ENCODE measurements at regions not wholly inside any gene's neighbourhood (a gene's known extent, or its start where the extent isn't known, plus 50 kb on each side); places are given as distances from the start of the nearest gene placed in this dataset.

DNA sequence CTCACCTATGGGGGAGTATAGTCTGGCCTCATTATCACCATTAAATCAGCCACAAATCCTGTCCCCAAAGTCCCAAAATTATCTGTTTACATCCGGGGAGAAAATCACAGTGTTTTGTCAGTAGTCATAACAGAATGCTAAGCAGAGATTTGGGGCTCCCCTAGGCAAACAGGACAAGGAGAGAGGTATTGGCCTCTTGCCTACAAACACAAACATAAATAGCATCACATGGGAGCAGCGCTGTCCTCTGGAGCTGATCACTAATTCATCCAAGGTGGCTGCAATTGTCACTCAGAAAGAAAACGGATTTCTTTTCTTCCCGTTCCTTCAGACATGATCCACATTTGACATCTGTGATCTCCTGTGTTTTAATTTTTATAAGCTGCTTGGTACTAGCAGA lies 1028.1 kb downstream of the NTRK3 start:
- H3K4me3 ChIP-seq (ENCODE audit: low read depth, low read length), result no peak overlapping the region
- TF ChIP-seq, protein P1, sequence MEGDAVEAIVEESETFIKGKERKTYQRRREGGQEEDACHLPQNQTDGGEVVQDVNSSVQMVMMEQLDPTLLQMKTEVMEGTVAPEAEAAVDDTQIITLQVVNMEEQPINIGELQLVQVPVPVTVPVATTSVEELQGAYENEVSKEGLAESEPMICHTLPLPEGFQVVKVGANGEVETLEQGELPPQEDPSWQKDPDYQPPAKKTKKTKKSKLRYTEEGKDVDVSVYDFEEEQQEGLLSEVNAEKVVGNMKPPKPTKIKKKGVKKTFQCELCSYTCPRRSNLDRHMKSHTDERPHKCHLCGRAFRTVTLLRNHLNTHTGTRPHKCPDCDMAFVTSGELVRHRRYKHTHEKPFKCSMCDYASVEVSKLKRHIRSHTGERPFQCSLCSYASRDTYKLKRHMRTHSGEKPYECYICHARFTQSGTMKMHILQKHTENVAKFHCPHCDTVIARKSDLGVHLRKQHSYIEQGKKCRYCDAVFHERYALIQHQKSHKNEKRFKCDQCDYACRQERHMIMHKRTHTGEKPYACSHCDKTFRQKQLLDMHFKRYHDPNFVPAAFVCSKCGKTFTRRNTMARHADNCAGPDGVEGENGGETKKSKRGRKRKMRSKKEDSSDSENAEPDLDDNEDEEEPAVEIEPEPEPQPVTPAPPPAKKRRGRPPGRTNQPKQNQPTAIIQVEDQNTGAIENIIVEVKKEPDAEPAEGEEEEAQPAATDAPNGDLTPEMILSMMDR (IDR thresholded peaks at IDR 0.05; ENCODE audit: control insufficient read depth, extremely low read depth, insufficient read depth), result no peak
- DNase-seq (ENCODE audit: low read depth), result no peak

DNA sequence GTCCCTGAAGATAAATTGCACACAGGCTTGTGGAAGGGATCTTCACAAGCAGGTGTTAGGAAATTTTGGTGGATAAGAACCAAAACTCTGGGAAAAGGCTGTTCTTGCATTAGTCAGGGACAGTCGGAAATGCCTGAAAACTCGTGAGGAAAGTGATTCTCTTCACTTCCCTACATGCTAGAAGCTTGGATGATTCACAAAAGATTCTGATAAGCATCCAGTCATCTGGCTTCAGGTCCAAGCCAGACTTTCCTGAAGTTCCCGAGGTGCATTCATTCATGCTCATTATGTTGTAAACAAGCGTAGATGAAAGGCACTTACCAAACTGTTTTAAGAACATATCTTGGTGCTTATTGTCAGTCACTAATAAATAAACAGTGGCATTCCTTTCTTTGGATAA lies 1028.7 kb downstream of the NTRK3 start:
- H3K4me3 ChIP-seq (ENCODE audit: low read depth, low read length), result no peak overlapping the region
- DNase-seq (ENCODE audit: low read depth), result no peak
- TF ChIP-seq, protein P1 (IDR thresholded peaks at IDR 0.05; ENCODE audit: control insufficient read depth, extremely low read depth, insufficient read depth), result no peak

DNA sequence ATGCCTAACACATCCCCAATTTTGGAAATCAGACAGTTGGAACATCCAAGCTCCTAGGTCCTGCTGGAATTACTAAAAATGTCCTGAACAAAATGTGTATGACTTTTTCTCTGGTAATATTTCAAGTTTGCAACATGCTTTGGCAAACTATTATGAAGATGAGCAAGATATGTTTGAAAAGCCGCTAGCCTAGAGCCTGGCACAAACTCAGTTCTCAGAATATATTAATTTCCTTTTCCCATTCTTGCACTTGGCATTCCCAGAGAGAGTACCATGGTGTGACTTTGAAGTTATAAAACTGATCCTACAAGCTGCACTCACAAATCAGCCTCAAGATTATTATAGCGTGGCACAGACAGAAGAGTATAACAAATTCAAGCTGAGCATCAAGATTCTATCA lies 1031.1 kb downstream of the NTRK3 start:
- TF ChIP-seq, protein P1 (IDR thresholded peaks at IDR 0.05; ENCODE audit: control insufficient read depth, extremely low read depth, insufficient read depth), result no peak
- DNase-seq (ENCODE audit: low read depth), result no peak
- no peak overlapping the region for H3K4me3 ChIP-seq (ENCODE audit: low read depth, low read length)

DNA sequence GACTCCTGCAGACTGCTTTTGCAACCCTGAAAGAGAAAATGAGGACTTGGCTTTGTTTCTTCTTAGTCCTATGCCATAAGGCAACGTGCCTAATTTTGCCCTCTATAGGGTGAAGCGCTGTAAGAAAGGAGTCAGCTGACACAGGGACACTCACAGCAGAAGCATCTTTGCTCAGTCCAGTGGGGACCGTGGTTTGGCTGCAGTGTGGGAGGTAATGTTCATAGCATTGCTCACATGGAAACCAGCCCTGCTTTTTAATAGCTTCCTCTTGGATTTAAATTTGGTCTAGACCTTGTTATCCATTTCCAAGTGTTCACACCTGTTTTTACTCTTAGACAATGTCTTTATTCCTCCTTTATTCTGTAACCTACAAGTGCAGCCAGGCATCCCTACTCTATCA lies 1032.1 kb downstream of the NTRK3 start:
- no peak for DNase-seq (ENCODE audit: low read depth)
- TF ChIP-seq, protein P1 (IDR thresholded peaks at IDR 0.05; ENCODE audit: control insufficient read depth, extremely low read depth, insufficient read depth), result no peak
- H3K4me3 ChIP-seq (ENCODE audit: low read depth, low read length), result no peak overlapping the region

DNA sequence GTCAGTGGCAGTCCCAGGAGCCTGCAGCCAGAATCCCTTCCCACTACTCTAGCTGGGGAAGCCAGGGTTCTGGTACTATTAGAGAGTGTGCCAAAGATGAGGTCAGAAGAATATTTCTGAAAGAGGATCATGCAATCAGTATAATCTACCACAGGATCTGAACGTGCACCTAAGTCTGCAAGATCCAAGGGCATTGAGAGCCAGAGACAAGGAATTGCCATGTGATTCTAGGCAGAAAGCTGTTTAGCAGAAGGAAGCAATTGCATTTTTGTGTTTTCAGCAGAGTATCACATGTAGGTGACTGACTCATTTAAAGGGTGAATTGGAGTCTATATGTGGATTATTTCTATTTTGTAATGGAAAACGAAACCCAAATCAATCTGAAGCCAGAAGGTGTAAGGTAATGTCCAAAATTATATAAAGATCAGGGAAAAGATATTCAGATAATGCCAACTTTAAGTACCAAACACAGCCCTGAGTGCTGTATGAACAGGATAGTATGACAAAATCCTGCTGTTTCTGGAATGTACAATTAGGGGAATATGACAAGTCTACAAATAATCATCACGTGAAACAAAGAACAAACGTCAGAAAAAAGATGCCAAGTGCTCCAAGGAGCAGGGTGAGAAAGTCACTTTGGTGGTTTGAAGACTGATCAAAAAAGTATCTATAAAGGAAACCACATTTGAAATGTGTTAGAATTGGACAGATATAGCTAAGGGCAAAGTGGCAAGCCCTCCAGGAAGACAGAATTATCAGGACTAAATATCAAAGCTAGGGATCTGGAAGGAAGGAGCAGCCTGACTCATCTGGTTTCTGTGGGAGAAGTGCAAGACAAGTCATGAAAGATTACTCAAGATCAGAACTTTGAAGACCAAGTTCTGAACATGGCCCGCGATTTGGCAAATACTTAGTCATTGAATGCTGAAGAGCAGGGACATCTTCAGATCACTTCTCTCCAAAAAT lies 1036.6 kb downstream of the NTRK3 start:
- TF ChIP-seq, protein P1 (IDR thresholded peaks at IDR 0.05; ENCODE audit: control insufficient read depth, extremely low read depth, insufficient read depth), result no peak
- DNase-seq (ENCODE audit: low read depth), result no peak

DNA sequence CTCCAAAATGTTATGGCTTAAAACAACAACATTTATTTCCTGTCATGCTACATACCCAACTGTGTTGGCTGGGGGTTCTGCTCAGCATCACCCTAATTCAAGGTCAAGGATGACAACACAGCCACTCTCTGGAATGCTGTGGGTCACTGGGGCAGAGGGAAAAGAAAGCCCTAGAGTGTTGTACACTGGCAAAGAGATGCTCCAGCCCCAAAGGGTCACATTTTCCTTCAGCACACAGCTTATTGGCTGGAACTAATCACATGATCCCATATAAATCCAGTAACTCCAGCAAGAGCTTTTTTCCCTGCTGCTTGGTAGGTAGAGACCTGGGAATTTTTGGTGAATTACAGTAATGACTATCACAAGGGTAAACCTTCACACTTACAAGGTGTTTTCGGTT lies 1041.4 kb downstream of the NTRK3 start:
- no peak overlapping the region for H3K4me3 ChIP-seq (ENCODE audit: low read depth, low read length)
- TF ChIP-seq, protein P1 (IDR thresholded peaks at IDR 0.05; ENCODE audit: control insufficient read depth, extremely low read depth, insufficient read depth), result no peak
- no peak for DNase-seq (ENCODE audit: low read depth)

More for the DNA sequence above, 1036.6 kb downstream of the NTRK3 start:
- H3K4me3 ChIP-seq (ENCODE audit: low read depth, low read length), result no peak overlapping the region
